HepG2 (cell line): ENCODE measurements at regions not wholly inside any gene's neighbourhood (a gene's known extent, or its start where the extent isn't known, plus 50 kb on each side); places are given as distances from the start of the nearest gene placed in this dataset.

Experiments
- BCL3 ChIP-seq: sonication (generic); formaldehyde crosslinking; IDR thresholded peaks from 2 replicates; pipeline ENCODE4 v1.5.1; 2020; ENCODE audit warnings: mild to moderate bottlenecking, missing genetic modification reagents, moderate library complexity
- CREM ChIP-seq, 2 experiments: sonication (generic) in 1 of 2; formaldehyde crosslinking in 1 of 2; IDR thresholded peaks; 2 replicates each; pipeline versions ENCODE4 v1.4.0 to v1.6.1; 2016 to 2020; ENCODE audit warnings: antibody characterized with exemption in 1 of 2, mild to moderate bottlenecking in 1 of 2, missing genetic modification reagents in 1 of 2
- FOXA3 ChIP-seq: IDR thresholded peaks from 2 replicates; pipeline ENCODE4 v1.6.1; 2016; ENCODE audit warnings: missing genetic modification reagents, missing compliant biosample characterization
- HDAC1 ChIP-seq: sonication (generic); formaldehyde crosslinking; IDR thresholded peaks from 2 replicates; pipeline ENCODE4 v1.5.1; 2020; ENCODE audit warnings: mild to moderate bottlenecking, missing genetic modification reagents
- HOMEZ ChIP-seq: IDR thresholded peaks from 2 replicates; pipeline ENCODE4 v1.6.1; 2016; ENCODE audit warnings: low read depth
- ISL2 ChIP-seq: sonication (generic); formaldehyde crosslinking; IDR thresholded peaks from 2 replicates; pipeline ENCODE4 v1.5.0; 2020; ENCODE audit warnings: missing genetic modification reagents
- KDM1A ChIP-seq: IDR thresholded peaks from 2 replicates; pipeline ENCODE4 v1.6.1; 2016; ENCODE audit warnings: missing compliant biosample characterization
- MAX ChIP-seq: IDR thresholded peaks from 2 replicates; pipeline ENCODE4 v1.6.1; 2012; ENCODE audit warnings: inconsistent platforms
- MEF2D ChIP-seq: sonication (generic); formaldehyde crosslinking; IDR thresholded peaks from 2 replicates; pipeline ENCODE4 v1.5.1; 2020; ENCODE audit warnings: mild to moderate bottlenecking, missing genetic modification reagents
- NCOA2 ChIP-seq: sonication (generic); formaldehyde crosslinking; IDR thresholded peaks from 2 replicates; pipeline ENCODE4 v1.8.0; 2022; ENCODE audit warnings: inconsistent platforms
- PAXIP1 ChIP-seq: sonication (generic); formaldehyde crosslinking; conservative IDR thresholded peaks from 2 replicates; pipeline ENCODE4 v1.4.0; 2020; ENCODE audit warnings: mild to moderate bottlenecking, missing genetic modification reagents, moderate library complexity
- RNF2 ChIP-seq: fragments of 450-650 bp; conservative IDR thresholded peaks from 2 replicates; pipeline ENCODE4 v1.6.1; 2016; ENCODE audit warnings: low read depth
- ZBTB14 ChIP-seq: sonication (generic); formaldehyde crosslinking; IDR thresholded peaks from 2 replicates; pipeline ENCODE4 v1.4.0; 2020; ENCODE audit warnings: missing genetic modification reagents
- ZFX ChIP-seq: sonication (generic); formaldehyde crosslinking; IDR thresholded peaks from 2 replicates; pipeline ENCODE4 v1.4.0; 2020; ENCODE audit warnings: mild to moderate bottlenecking, low read depth, missing genetic modification reagents, moderate library complexity
- ZMYM2 ChIP-seq: sonication (generic); formaldehyde crosslinking; IDR thresholded peaks from 2 replicates; pipeline ENCODE4 v1.8.0; 2022; ENCODE audit warnings: mild to moderate bottlenecking, missing genetic modification reagents
- ZNF460 ChIP-seq: sonication (generic); formaldehyde crosslinking; IDR thresholded peaks from 2 replicates; pipeline ENCODE4 v1.5.1; 2020; ENCODE audit warnings: missing genetic modification reagents, mild to moderate bottlenecking, borderline replicate concordance
- ZNF558 ChIP-seq: sonication (generic); formaldehyde crosslinking; IDR thresholded peaks from 2 replicates; pipeline ENCODE4 v1.9.0; 2022; ENCODE audit warnings: mild to moderate bottlenecking, missing genetic modification reagents, borderline replicate concordance
- ZNF639 ChIP-seq: conservative IDR thresholded peaks from 2 replicates; pipeline ENCODE4 v1.6.1; 2018; ENCODE audit warnings: missing genetic modification reagents
- ZNF660 ChIP-seq: sonication (generic); formaldehyde crosslinking; IDR thresholded peaks from 2 replicates; pipeline ENCODE4 v1.5.1; 2020; ENCODE audit warnings: mild to moderate bottlenecking, low read depth, missing genetic modification reagents, borderline replicate concordance
- ZNF775 ChIP-seq: sonication (generic); formaldehyde crosslinking; IDR thresholded peaks from 2 replicates; pipeline ENCODE4 v1.4.0; 2020; ENCODE audit warnings: missing genetic modification reagents, mild to moderate bottlenecking, moderate library complexity, borderline replicate concordance
- ZZZ3 ChIP-seq: sonication (generic); formaldehyde crosslinking; IDR thresholded peaks from 2 replicates; pipeline ENCODE4 v1.4.0; 2020; ENCODE audit warnings: missing genetic modification reagents, mild to moderate bottlenecking, borderline replicate concordance

GRCh38 chr4:4609622-4610334, 67.9 kb upstream of the STX18 start (continued):
- no peak for TF ChIP-seq BCL3 (CRISPR knock-in tag)
- TF ChIP-seq PAXIP1 (CRISPR knock-in tag): peak; percentile 46
- peak; percentile 87 for TF ChIP-seq ZMYM2 (CRISPR knock-in tag)
- 0 out of 2 replicates have a peak, but pooled peaks have one; percentile 29 for TF ChIP-seq ISL2 (CRISPR knock-in tag)
- TF ChIP-seq ZFX (CRISPR knock-in tag): peak; percentile 23; the same call in 1 of the 2 replicates
- TF ChIP-seq KDM1A: peak; percentile 85
- peak; percentile 43; the same call in 1 of the 2 replicates for TF ChIP-seq FOXA3 (CRISPR knock-in tag)
- peak; percentile 12; the same call in 1 of the 2 replicates for TF ChIP-seq HOMEZ (CRISPR knock-in tag)
- TF ChIP-seq ZNF460: no peak
- TF ChIP-seq RNF2: no peak
- TF ChIP-seq MEF2D (CRISPR knock-in tag): 0 out of 2 replicates have a peak, but pooled peaks have one; percentile 47
- peak; percentile 44 for TF ChIP-seq HDAC1 (CRISPR knock-in tag)
- no peak for TF ChIP-seq CREM (IDR thresholded peaks at IDR 0.05)
- no peak for TF ChIP-seq CREM (CRISPR knock-in tag; IDR thresholded peaks at IDR 0.05)
- peak; percentile 37; the same call in 1 of the 2 replicates for TF ChIP-seq MAX
- TF ChIP-seq ZNF639: no peak
- no peak for TF ChIP-seq ZNF660 (CRISPR knock-in tag)
- TF ChIP-seq ZNF558 (CRISPR knock-in tag): no peak
- no peak for TF ChIP-seq ZNF775
- TF ChIP-seq ZZZ3 (CRISPR knock-in tag): no peak
- TF ChIP-seq NCOA2 (CRISPR knock-in tag): 0 out of 2 replicates have a peak, but pooled peaks have one; percentile 28
- no peak for TF ChIP-seq ZBTB14 (CRISPR knock-in tag)
